ENCODE measurements at regions not wholly inside any gene's neighbourhood (a gene's known extent, or its start where the extent isn't known, plus 50 kb on each side); places are given as distances from the start of the nearest gene placed in this dataset.

DNA sequence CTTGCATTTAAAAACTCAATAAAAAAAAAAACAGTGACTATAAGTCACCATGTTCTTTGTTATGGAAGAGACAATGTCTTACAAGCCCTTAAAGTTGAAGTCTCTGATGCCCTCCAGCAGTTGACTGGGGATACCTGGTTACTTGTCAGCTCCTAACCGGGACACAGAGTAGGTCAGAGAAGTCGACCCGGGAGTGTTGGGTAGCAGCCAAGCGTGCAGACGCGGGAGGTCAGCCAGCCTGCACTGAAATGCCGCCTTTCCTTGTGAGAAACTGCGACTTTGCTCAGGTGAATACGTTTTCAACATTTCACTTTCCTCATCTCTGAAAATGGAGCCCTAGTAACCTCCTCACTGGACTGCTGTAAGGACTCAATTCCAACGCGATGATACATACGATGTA is 81.8 kb downstream of the F11 start:
- intact Hi-C loops (cut with DNase I), result no loop called here
- H3K9me3 ChIP-seq, result no peaks in the 10 kb centered on the region
- H3K27me3 ChIP-seq, result peaks cover 0 to 5% (median 0%) of the 10 kb centered on the region in 4 donors
- H3K27ac ChIP-seq, result no peak overlapping the region
- H3K4me1 ChIP-seq, result no peaks in the 10 kb centered on the region
- no peak overlapping the region for H3K4me3 ChIP-seq
- no peak for DNase-seq
- WGBS, 2 donors, result 65 to 77% methylated on average over 12 of the region's 12 CpGs
- TF ChIP-seq, protein P1, sequence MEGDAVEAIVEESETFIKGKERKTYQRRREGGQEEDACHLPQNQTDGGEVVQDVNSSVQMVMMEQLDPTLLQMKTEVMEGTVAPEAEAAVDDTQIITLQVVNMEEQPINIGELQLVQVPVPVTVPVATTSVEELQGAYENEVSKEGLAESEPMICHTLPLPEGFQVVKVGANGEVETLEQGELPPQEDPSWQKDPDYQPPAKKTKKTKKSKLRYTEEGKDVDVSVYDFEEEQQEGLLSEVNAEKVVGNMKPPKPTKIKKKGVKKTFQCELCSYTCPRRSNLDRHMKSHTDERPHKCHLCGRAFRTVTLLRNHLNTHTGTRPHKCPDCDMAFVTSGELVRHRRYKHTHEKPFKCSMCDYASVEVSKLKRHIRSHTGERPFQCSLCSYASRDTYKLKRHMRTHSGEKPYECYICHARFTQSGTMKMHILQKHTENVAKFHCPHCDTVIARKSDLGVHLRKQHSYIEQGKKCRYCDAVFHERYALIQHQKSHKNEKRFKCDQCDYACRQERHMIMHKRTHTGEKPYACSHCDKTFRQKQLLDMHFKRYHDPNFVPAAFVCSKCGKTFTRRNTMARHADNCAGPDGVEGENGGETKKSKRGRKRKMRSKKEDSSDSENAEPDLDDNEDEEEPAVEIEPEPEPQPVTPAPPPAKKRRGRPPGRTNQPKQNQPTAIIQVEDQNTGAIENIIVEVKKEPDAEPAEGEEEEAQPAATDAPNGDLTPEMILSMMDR (IDR thresholded peaks at IDR 0.05), result no peak
- TF ChIP-seq POLR2A (IDR thresholded peaks at IDR 0.05), result no peak
- no peaks in the 10 kb centered on the region for H3K36me3 ChIP-seq

DNA sequence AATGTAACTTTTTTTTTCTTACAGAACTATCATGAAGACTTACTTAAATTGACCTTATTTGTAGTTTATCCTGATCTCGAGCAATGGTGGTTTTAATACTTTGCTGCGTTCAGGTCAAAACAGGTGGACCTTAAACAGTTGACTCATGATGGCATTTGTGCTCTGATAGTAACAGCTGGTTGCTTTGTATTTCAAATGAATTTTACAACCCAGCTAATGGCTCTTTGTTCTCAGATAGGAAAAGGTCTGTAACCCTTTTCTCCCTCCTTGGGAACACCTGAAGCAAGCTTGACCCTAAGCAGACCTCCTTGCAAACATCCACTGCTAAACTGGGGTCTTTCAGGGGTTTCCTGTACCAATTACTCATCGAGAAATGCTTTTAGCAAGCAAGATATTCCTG is 79.2 kb downstream of the F11 start:
- no peak overlapping the region for H3K27ac ChIP-seq
- TF ChIP-seq, protein P1 (IDR thresholded peaks at IDR 0.05), result no peak
- TF ChIP-seq POLR2A (IDR thresholded peaks at IDR 0.05), result no peak
- no peak overlapping the region for H3K4me3 ChIP-seq
- no peaks in the 10 kb centered on the region for H3K4me1 ChIP-seq
- no peaks in the 10 kb centered on the region for H3K9me3 ChIP-seq
- no peaks in the 10 kb centered on the region for H3K36me3 ChIP-seq
- peaks cover 0 to 5% (median 0%) of the 10 kb centered on the region in 4 donors for H3K27me3 ChIP-seq
- 21 to 27% methylated on average over 3 of the region's 3 CpGs for WGBS, 2 donors
- no peak for DNase-seq
- intact Hi-C loops (cut with DNase I), result no loop called here

DNA sequence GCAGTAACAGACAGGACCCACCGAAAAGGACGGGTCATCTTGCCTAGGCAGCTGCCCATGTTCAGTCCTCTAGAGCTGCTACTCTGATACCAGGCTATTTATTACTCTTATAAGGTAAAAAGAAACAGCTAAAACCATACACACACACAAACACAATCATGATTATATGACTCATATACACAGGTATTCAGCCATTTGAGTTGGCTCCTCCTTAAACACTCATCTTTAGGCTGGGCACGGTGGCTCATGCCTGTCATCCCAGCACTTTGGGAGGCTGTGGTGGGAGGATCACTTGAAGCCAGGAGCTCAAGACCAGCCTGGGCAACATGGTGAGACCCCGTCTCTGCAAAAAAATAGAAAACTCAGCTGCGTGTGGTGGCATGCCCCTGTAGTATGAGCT is 76.6 kb downstream of the F11 start:
- 79 to 83% methylated on average over 3 to 5 of the region's 5 CpGs for WGBS, 2 donors
- Histone ChIP-seq H3K4me1 (no peaks in the 10 kb centered on the region), H3K4me3 (no peak overlapping the region), H3K9me3 (no peaks in the 10 kb centered on the region), H3K36me3 (no peaks in the 10 kb centered on the region), H3K27me3 (peaks cover 0 to 5% (median 0%) of the 10 kb centered on the region in 4 donors), H3K27ac (no peak overlapping the region)
- intact Hi-C loops (cut with DNase I), result no loop called here
- DNase-seq, result no peak
- no peak for TF ChIP-seq POLR2A (IDR thresholded peaks at IDR 0.05)
- TF ChIP-seq, protein P1 (IDR thresholded peaks at IDR 0.05), result no peak

DNA sequence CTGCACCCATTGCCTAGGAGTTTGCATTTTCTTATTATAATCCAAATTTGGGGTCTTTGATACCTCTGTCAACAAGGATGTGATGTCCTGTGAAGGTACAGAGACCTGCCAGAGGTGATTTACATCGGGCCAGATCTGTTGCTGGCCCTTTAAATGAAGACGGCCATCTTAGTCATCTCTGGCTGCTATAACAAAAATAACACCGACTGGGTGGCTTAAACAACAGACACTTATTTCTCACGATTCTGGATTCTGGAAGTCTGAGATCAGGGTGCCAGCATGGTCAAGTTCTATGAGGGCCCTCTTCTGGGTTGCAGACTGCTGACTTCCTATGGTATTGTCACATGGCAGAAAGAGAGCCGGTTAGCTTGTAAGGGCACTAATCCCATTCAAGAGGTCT is 75.7 kb downstream of the F11 start:
- no peaks in the 10 kb centered on the region for H3K4me1 ChIP-seq
- H3K27ac ChIP-seq, result no peak overlapping the region
- H3K9me3 ChIP-seq, result no peaks in the 10 kb centered on the region
- DNase-seq, result no peak
- peaks cover 0 to 5% (median 0%) of the 10 kb centered on the region in 4 donors for H3K27me3 ChIP-seq
- TF ChIP-seq, protein P1 (IDR thresholded peaks at IDR 0.05), result no peak
- TF ChIP-seq POLR2A (IDR thresholded peaks at IDR 0.05), result no peak
- no peak overlapping the region for H3K4me3 ChIP-seq
- intact Hi-C loops (cut with DNase I), result no loop called here
- WGBS, 2 donors, result 86 to 90% methylated on average over 5 of the region's 5 CpGs
- no peaks in the 10 kb centered on the region for H3K36me3 ChIP-seq

Data from esophagus squamous epithelium (tissue), 5 donors.